Hematopoietic multipotent progenitor cell (in vitro differentiated cells): ENCODE measurements at regions not wholly inside any gene's neighbourhood (a gene's known extent, or its start where the extent isn't known, plus 50 kb on each side); places are given as distances from the start of the nearest gene placed in this dataset.
"Not testable (repeated sequence)": the region's sequence is repeated elsewhere in the genome, so short reads cannot be mapped to it uniquely, and the experiment has no call there.

ENCODE experiments used
- DNase-seq, 3 donors: peaks; one replicate each; pipeline ENCODE4 v3.0.0-alpha.2; 2011 to 2015; ENCODE audit warnings: low read depth in 2 of 3, low spot score in 2 of 3

DNA sequence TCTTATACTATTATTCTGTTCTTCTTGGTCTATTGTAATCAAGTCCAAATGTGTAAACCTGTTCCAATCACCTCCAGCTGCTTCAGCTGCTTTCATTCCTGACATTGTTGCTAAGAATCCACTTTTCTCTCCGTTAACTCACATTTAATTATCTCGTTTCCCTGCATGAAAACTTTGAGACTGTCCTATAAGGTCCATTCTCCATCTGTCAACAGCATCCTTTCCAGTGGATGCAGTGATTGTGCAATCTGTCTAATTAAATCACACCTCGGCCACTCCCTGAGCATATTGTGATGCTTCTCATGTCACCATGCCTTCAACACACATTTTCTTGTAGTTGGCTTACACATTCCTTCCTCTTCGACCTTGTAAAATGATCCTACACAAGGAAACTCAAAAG is 1626.9 kb upstream of the SLC10A2 start:
- DNase-seq, result no peak

DNA sequence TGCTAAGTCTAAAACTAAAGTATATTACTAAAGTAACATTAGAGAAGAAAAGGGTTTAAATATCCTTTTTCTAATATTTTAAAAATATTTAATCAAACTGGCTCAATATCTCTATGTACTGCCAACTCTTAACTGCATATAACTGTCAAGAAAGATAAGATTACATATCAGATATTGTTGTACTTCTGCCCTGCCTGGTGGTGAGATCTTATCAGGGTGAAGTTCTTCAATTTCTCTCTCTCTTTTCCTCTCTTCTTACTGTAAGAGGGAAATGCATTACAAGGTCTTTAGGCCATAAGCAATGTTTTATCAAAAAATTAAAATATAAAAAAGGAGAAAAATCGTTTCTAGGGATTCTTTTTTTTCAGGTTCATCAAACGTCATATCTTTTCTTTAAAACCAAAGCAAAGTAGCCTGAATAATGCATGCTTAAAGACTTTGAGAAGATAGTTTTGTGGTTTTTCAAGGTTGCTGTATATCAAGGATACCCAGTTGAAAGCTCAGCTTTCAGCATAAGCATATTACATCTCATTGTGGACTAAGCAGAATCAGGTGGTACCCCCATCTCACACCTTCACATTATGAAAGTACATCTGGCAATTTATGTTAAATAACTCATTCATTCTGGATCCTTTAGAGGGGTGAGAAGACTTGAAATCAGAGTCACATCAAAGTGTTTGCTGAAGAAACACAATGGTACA is 1625.7 kb upstream of the SLC10A2 start:
- peak in 2 of 3 donors; percentile 2 to 32 for DNase-seq

DNA sequence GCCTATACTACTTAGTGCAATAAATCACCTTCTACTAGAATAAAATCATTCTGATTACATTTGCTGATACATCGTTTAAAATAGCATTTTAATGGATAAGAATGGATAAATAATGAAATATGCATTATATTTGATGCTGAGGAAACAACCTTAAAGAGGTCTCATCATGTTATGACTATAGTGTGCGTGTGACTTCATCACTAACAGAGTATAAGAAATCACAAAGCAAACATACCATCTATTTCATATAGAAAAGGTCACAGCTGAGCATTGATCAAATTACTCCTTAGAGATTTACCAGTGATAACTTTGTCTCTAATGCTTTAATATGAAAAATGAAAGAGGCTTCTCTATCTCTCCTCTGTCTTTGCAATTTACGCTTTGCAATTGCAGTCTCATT is 1620.3 kb upstream of the SLC10A2 start:
- DNase-seq, result no peak

DNA sequence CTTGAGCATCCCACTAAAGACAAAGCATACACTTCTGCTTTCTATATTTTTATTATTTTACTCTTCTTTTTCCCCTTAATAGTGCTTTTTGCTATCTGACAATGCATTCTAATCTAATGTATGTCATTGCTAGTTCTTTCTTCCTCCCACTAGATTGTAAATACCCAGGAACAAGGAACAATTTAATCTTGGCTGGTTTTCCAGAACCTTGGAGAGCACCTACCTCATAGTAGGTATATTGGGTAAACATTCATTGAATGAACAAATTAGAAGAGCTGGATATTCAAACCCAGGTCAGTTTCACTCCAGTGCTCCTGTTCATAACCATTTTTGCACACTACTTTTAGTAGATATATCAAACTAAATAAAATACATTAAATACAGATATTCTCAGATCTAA is 1617.6 kb upstream of the SLC10A2 start:
- DNase-seq, result no peak

DNA sequence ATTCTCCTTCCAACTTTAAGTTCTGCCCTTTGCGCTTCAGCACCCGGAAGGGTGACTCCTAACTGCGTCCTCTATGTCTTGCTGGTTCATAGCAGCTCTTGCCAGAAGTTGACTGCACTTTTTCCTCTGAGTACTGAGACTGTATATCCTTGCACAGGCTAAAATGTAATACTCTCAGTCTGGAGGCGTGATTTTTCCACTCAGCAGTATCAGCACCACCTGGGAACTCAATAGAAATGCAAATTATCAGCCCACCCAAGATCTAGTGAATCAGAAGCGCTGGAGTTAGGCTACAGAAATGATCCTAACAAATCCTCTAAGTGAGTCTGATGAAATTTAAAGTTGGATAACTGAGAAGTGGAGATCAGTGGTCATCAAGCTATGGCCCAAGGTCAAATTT is 1611.9 kb upstream of the SLC10A2 start:
- no peak for DNase-seq

DNA sequence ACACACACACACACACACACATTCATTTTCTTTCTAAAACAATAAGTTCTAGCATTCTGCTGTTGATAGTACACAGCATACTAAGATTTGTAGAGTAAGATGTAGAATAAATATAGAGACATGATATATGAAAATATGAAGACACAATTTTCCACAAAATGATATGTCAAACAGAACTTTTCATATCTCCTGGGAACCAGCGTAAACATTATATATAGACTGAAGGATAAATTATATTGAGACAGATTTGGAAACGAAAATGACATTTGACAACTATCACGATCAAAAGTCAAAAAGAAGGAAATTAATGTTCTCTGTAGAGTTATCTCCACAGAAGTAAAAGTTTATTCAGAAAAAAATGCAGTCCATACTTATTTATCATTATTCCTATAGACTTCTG is 1605.7 kb upstream of the SLC10A2 start:
- DNase-seq, result no peak

DNA sequence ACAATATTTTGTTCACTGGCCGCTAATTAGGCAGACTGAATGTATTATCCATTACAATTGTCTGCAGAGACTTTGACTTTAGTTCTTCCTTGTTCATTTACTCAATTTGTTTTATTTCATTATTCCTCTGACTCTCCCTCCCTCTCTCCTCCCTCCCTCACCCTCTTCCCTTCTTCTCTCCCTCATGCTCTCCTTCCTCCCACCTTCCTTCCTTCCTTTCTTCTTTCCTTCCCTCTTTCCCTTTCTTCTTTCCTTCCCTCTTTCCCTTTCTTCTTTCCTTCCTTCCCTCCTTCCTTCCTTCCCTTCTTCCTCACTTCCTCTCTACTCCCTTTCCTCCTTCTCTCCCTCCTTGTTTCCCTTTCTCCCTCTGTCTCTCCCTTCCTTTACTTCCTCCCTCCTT is 1591.0 kb upstream of the SLC10A2 start:
- DNase-seq, result no peak

DNA sequence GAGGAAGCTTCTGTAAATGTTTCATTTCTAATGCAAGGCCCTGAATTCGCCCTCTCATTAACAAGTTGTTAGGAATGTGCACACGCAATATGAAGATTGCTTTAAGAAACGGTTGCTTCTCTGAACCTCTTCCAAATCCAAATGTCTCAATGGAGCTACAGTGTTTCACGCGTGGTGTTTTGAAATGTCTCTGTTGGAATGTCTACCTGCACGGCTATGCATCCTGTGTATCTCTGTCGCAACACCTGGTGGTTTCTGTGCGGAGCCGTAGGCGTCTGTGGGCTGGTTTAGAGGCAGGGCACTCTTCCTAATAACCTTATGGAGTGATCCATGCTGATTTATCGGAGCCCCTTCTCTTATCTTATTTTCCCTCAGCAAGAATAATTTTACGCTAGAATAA is 1584.2 kb upstream of the SLC10A2 start:
- no peak for DNase-seq

DNA sequence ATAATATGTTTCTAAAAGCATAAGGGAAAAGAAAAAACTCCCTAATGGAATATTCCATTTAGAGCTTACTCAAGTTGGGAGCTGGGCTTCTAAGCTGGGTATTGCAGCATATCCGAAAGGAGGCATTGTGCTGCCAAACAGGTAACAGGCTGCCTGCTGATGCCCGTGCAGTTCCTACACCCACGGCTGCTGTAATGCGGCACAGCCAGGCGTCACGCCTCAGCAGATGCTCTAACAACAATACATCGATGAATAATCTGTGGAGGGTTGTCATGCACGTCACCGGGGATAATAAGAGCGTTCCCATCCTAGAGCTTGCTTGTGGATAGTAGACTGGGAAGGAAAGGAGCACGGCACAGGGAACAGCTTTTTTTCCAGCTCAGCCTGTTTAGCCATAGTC is 1582.1 kb upstream of the SLC10A2 start:
- no peak for DNase-seq

DNA sequence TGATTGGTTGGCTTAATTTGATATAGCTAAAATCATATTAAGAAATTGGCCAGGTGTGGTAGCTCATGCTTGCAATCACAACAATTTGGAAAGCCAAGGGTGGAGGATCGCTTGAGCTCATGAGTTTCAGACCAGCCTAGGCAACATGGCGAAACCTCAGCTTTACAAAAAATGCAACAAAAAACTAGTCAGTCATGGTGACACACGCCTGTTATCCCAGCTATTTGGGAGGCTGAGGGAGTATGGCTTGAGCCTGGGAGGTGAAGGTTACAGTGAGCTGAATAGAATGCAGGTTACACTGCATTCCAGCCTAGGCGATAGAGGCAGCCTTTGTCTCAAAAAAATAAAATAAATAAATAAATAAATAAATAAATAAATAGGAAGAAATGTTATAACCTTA is 1579.6 kb upstream of the SLC10A2 start:
- no peak for DNase-seq

DNA sequence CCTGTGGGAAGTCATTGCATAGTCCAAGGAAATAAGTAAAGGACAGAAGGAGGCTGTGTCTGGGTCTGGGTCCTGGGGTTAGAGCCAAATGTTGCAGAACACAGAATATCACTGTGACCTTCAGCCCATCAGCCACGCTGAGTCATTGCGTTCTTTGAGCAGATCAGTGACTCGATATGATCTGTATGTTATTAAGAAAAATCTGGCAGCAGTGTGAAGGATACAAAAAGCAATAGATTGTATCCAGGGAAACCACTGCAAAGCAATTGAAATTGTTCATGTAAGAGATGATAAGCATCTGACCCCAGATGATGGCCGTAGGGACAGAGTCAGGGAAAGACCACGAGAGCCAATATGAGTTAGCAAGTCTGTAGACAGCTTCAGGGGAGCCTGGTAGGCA is 1575.1 kb upstream of the SLC10A2 start:
- no peak for DNase-seq

DNA sequence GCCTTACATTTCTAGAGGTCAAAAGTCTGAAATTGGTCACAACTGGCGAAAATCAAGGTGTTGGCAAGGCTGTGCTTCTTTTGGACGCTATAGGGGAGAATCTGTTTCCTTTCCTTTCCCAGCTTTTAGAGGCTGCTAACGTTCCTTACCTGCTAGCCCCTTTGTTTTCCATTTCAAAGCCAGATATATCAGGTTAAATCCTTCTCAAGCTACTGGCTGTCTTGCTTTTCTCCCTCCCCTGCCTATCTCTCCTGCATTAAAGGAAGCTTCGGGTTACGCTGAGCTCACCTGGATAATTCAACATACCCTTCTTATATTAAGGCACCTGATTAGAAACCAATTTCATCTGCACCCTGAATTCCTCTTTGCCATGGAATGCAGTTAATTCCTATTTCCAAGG is 1569.7 kb upstream of the SLC10A2 start:
- DNase-seq, result no peak

DNA sequence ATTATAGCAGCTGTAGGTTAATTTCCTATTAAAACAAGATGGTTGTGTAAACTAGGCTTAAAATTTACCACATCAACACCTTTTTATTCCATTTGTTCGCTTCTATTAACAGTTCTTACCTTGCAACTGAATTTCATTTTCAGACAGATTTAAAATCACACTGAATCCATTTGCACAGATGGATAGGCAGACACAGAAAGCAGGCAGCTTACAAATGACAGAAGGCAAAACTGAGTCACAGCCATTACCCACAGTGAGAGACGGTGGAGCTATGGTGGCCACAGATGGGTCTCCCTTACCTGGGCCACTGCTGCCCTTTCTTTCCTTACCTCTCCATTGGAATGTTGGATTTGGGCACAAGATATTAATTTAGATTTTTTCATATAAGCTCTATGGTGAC is 1567.8 kb upstream of the SLC10A2 start:
- no peak for DNase-seq

DNA sequence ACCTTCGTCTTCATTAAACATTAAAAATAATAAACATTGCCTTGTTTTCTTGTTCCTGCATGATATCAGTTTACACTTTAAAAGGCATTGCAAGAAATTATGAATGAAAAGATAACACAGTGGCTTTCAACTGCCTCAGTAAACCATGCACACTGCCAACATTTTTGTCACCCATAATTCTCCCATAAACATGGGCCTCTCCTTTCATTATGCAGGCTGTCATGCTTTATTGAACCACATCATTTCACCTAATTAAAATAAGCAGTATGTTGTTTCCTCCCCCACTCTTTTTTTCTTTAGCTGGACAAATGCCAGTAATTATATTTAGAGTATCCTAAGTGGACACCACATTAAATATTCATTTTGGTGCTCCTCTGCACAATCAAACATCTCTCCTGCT is 1566.5 kb upstream of the SLC10A2 start:
- DNase-seq, result no peak

DNA sequence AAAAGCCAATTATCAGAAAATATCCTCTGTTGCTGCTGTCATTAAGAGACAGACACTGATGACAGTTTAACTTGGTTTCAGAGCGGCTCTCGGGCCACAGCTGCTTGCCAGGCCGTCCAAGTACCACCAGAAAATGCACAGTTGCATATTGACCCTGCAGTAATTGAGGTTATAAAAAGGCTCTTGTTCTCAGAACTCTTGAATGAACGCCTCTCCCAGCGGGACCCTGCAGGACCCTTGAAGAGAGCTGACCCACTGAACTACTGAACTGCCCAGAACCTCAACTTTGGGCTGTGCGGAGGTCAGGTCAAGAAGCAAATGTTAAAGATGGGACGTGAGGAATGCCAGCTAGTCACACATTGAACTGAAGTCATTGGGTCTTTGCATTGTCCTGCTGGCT is 1559.0 kb upstream of the SLC10A2 start:
- no peak for DNase-seq

DNA sequence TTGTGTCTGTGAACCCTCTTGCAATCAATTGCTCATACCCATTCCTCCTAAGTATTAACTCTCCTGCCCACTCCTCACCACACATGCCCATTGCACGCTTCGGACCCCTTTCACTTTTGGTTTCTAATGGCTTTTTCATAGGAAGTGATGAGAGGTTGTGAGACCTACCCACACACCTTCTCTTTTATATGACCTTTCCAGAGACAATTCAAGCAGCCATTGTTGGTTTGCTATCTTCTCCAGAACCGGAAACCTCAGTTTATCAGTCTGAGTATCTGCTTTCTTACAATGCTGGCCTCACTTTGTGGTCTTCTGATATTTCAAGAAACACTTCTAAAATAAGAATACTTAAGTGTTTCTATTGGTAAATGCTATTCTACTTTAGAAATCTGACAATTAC is 1550.8 kb upstream of the SLC10A2 start:
- DNase-seq, result no peak

DNA sequence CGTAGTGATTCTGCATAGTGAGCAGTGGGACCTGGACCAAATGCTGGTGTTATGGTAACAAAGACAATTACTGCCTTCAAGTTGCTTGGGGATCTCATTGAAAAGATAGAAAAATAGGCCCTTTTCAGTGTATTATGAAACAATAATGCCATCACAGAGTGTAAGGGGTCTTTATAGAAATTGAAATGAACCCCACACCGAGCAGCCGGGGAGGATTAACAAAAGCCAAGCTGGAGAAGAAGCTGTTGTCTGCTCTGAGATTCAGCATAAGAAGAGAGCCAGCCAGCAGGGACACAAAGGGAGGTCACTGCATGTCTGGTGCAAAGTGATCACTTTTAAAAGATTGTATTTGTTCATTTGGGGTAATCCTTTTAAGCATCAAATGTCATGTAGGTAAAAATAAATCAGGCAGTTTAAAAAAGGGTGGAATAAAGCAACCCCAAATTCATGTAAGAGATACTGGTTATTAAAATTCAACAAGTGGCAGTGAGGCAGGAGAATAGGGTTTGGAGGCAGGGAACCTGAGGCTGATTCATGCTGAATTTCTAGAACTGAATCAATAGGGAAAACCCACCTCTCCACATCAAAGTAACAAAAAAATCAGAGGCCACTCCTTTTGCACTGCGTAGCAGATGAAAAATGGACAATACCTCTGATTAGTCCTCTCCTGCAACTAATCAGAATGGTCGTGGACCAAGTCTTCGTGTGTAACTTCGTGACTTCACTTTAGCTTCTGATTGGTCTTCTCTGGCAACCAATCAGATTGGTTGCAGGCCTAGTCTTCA is 1548.3 kb upstream of the SLC10A2 start:
- no peak for DNase-seq

DNA sequence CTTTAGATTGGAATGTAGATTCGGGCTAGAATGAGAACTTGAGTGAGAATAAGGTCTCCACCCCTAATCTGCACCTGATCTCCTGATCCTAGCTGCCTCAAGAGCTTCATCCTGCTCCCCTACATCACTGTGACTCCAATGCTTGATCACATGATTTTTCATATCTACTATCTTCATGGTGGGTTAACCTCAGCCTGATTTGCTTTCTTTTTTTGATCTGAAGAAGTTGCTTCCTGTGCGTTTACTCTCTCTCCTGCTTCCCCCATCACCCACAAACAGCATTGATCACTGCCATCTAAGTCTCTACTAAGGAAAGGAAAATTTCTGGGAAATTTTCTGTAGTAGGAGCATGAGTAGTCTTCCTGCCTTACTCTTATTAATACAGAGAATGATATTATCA is 1542.1 kb upstream of the SLC10A2 start:
- no peak for DNase-seq

DNA sequence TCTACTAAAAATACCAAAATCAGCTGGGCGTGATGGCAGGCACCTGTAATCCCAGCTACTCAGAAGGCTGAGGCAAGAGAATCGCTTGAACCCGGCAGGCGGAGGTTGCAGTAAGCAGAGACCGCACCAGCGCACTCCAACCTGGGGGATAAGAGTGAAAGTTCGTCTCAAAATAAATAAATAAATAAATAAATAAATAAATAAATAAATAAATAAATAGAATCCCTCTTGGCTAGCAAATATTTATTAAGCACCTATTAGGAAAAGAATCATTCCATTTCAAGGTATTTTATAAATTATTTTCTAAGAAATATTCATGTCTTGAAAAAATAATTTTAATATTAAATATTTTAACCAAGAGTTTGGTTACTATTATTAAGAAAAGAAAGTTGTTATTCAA is 1539.2 kb upstream of the SLC10A2 start:
- not testable (repeated sequence) for DNase-seq

DNA sequence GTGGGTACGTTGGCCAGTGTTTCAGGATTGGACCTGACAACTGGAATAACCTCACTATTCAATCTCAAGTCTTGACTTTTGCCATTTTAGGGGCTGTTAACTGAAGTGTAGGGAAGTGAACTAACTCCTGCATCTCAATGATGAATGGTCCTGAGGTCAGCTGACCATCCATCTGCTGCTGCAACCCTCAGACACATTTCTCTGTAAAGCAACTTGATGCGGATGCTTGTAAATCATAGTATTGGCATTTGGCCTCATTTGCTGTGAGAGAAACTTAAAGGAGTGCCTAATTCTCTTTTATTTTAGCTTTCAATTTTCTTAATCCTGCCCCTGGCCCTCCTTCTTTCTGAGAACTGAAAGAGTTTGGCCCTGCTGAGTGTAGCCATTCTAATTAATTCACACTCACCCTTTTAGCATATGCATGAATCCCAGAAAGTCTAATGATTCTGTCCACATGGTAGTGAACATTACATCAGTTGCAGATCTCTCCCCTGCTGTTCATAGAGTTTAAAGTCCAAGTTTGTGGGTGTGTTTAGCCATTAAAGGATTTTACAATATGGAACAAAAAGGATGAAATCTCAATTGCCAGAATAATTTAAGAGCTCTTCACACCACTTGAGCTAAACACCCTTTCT is 1531.4 kb upstream of the SLC10A2 start:
- DNase-seq, result no peak

DNA sequence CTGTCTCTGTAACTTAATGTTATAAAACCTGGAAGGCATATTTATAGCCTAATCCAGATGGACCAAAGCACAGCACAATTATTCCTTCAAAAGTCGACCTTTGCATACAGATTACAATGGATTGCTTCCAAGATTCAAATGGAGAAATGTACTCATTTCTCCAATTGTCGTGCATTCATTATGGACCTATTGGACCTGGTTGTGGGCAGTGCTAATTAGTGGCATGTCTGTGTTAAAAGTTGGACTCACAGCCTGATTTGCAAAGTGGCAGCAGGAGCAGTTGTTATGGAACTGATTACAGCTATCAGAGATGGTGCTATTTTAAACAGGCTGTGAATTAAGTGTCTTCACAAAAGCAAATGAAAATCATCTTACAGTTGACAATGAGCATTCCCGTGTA is 1529.3 kb upstream of the SLC10A2 start:
- no peak for DNase-seq

DNA sequence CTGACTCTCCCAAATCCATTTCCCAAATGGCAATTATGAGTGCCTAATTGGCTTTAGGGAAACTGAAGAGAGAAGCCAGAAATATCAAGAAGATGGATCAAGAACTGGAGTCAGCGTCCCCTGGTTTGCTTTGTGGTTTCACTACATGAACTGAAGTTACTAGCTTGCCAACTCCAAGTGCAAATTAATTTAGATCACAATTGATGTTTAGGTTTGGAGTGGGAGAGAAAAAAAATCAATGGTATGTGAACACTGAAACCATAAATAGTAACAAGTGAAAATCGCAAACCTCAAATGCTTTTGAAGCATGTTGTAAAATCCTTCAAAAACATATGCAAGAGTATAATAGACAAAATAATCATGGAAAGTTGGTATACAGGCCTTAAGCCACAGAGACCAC is 1528.6 kb upstream of the SLC10A2 start:
- DNase-seq, result no peak
